ENCODE measurements at regions not wholly inside any gene's neighbourhood (a gene's known extent, or its start where the extent isn't known, plus 50 kb on each side); places are given as distances from the start of the nearest gene placed in this dataset.
A peak's percentile ranks its signal among the peaks of the same experiment; 100 is the strongest.

DNA sequence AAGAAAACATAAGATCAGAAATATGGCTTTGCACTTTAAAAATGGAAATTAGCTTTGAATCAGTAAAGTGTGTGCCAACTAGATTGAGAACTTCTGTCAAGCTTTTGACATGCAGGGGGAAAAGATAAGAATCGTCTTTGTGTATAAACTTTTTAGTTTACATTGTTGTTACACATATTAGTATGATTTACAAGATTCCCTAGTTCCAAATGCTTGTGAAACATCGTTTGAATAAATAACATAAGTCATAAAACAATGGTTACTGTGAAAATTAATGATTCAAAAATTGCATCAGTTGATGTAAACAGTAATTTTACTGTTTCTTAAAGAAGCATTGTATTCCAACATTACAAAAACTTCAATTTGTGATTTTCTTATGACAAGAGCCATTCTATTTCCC, 207.6 kb upstream of the MTPN start:
- in situ Hi-C loops (cut with MboI): no loop called here
- Histone ChIP-seq H3K9ac (no peak overlapping the region), H3K79me2 (ENCODE audit: insufficient read depth) (no peaks in the 10 kb centered on the region), H4K20me1 (ENCODE audit: insufficient read depth) (no peaks in the 10 kb centered on the region), H3K4me2 (ENCODE audit: unreplicated experiment) (no peak overlapping the region), H2AFZ (no peak overlapping the region), H3K27ac (no peak overlapping the region), H3K9me3 (ENCODE audit: low read depth) (no peaks in the 10 kb centered on the region), H3K4me3 (no peak overlapping the region), H3K36me3 (ENCODE audit: low read depth) (no peaks in the 10 kb centered on the region), H3K9me2 (ENCODE audit: insufficient read depth) (no peaks in the 10 kb centered on the region), H3F3A (ENCODE audit: insufficient read depth) (no peaks in the 10 kb centered on the region), H3K27me3 (replicated peaks; ENCODE audit: insufficient read depth) (no peaks in the 10 kb centered on the region), H3K4me1 (ENCODE audit: insufficient read depth) (no peaks in the 10 kb centered on the region)
- TF ChIP-seq EZH2phosphoT487 (IDR thresholded peaks at IDR 0.05; ENCODE audit: insufficient read depth, low read depth) (no peak), EZH2 (IDR thresholded peaks at IDR 0.05; ENCODE audit: insufficient read depth, poor library complexity, severe bottlenecking) (no peak)
- DNase-seq: no peak
- WGBS, 2 experiments (ENCODE audit: low coverage in 1 of 2, low lambda C conversion rate in 2 of 2, missing lambda C conversion rate in 2 of 2): 7 to 12% methylated on average over 2 of the region's 2 CpGs

DNA sequence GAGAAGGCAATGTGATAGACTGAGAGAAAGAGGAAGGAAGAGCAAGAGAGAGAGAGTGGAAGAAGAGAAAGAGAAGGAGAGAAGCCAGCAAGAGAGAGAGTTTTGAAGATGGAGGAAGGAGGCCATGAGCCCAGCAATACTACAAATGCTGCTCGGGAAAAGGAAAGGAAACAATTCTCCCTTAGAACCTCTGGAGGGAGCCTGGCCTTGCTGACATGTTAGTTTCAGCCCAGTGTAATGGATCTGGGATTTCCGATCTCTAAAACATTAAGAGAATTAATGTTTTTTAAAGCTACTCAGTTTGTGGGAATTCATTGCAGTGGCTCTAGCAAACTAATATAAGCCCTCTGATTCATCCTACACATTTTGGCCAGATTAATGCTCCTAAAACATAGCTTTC, 206.8 kb upstream of the MTPN start:
- TF ChIP-seq EZH2 (IDR thresholded peaks at IDR 0.05; ENCODE audit: insufficient read depth, poor library complexity, severe bottlenecking) (no peak), EZH2phosphoT487 (IDR thresholded peaks at IDR 0.05; ENCODE audit: insufficient read depth, low read depth) (no peak)
- Histone ChIP-seq H3K9me2 (ENCODE audit: insufficient read depth) (no peaks in the 10 kb centered on the region), H2AFZ (no peak overlapping the region), H3K4me3 (no peak overlapping the region), H3K4me2 (ENCODE audit: unreplicated experiment) (no peak overlapping the region), H3K9me3 (ENCODE audit: low read depth) (no peaks in the 10 kb centered on the region), H3K36me3 (ENCODE audit: low read depth) (no peaks in the 10 kb centered on the region), H3K27ac (no peak overlapping the region), H3F3A (ENCODE audit: insufficient read depth) (no peaks in the 10 kb centered on the region), H3K9ac (no peak overlapping the region), H3K27me3 (replicated peaks; ENCODE audit: insufficient read depth) (no peaks in the 10 kb centered on the region), H3K79me2 (ENCODE audit: insufficient read depth) (no peaks in the 10 kb centered on the region), H4K20me1 (ENCODE audit: insufficient read depth) (no peaks in the 10 kb centered on the region), H3K4me1 (ENCODE audit: insufficient read depth) (no peaks in the 10 kb centered on the region)
- in situ Hi-C loops (cut with MboI): no loop called here
- whole genome bisulfite sequencing, 2 experiments (ENCODE audit: low coverage in 1 of 2, low lambda C conversion rate in 2 of 2, missing lambda C conversion rate in 2 of 2): 32 to 42% methylated on average over 2 of the region's 2 CpGs
- peak; percentile 13 for DNase-seq

DNA sequence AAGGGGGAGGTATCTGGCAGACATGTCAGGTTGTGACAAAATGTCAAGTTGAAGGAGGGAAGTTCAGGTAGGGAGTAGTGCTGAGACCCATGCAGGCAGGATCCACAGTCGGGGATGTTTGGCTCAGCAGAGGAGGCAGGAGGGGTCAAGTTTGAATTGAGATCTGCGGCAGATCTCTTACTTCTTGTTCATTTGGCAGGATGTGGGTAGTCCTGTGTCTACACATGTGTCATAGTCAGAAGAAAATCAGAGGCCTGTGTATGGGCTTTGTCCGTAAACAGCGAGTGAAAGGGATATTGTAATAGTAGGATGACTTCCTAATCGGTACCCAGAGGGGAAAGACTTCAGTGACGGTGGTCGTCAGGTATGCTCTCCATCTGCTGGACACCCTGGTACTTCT, 203.8 kb upstream of the MTPN start:
- TF ChIP-seq EZH2 (IDR thresholded peaks at IDR 0.05; ENCODE audit: insufficient read depth, poor library complexity, severe bottlenecking) (no peak), EZH2phosphoT487 (IDR thresholded peaks at IDR 0.05; ENCODE audit: insufficient read depth, low read depth) (no peak)
- 23 to 31% methylated on average over 7 of the region's 7 CpGs for WGBS, 2 experiments (ENCODE audit: low coverage in 1 of 2, low lambda C conversion rate in 2 of 2, missing lambda C conversion rate in 2 of 2)
- H3K9me3 ChIP-seq (ENCODE audit: low read depth): no peaks in the 10 kb centered on the region
- H3K4me2 ChIP-seq (ENCODE audit: unreplicated experiment): no peak overlapping the region
- no peaks in the 10 kb centered on the region for H3K79me2 ChIP-seq (ENCODE audit: insufficient read depth)
- H4K20me1 ChIP-seq (ENCODE audit: insufficient read depth): no peaks in the 10 kb centered on the region
- H3K9me2 ChIP-seq (ENCODE audit: insufficient read depth): no peaks in the 10 kb centered on the region
- no peak overlapping the region for H3K9ac ChIP-seq
- H3K27ac ChIP-seq: no peak overlapping the region
- DNase-seq: no peak
- H3K27me3 ChIP-seq (replicated peaks; ENCODE audit: insufficient read depth): no peaks in the 10 kb centered on the region
- no peak overlapping the region for H3K4me3 ChIP-seq
- no peaks in the 10 kb centered on the region for H3K4me1 ChIP-seq (ENCODE audit: insufficient read depth)
- no peak overlapping the region for H2AFZ ChIP-seq
- no peaks in the 10 kb centered on the region for H3K36me3 ChIP-seq (ENCODE audit: low read depth)
- in situ Hi-C loops (cut with MboI): no loop called here
- H3F3A ChIP-seq (ENCODE audit: insufficient read depth): no peaks in the 10 kb centered on the region

DNA sequence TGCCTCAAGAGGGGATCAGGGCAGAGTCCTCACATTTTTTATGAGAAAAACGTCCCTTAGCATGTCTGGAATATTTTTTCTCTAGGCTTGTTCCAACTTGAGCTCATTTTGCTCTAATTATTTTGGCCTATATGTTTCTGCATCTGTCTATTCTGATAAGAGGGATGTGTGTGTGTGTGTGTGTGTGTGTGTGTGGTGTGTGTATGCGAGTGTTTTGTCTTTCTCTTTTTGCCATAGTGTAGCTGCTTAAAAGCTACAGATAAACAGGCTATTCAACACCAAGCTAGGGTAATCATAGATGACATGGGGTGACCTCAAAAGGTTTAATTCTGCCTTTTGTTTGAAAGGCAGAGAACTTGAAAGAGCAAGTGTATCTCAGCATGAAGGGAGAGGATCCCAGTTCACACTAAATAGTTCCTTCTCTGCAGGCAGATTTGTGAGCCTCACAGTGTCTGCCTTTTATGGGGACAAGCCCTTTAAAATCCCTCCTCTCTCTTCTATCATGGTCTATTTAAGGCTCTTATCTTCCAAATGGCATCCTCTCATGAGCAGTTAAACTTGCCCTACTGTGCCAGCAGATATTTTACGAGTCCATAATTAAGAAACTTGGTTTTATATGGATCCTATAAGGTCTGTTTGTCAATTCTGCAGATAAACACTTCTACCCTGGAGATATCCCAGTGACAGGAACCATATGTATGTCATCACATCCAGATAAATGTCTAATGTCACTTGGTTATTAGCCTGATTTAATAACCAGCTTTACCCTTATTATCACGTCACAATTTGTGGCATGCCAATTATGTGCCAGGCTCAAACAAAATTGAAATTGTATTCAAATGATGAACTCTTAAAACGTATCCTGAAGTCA, 202.9 kb upstream of the MTPN start:
- Histone ChIP-seq H3K4me3 (no peak overlapping the region), H3K79me2 (ENCODE audit: insufficient read depth) (no peaks in the 10 kb centered on the region), H4K20me1 (ENCODE audit: insufficient read depth) (no peaks in the 10 kb centered on the region), H3K27ac (no peak overlapping the region), H3K9ac (no peak overlapping the region), H3K4me2 (ENCODE audit: unreplicated experiment) (no peak overlapping the region), H3K36me3 (ENCODE audit: low read depth) (no peaks in the 10 kb centered on the region), H3K27me3 (replicated peaks; ENCODE audit: insufficient read depth) (no peaks in the 10 kb centered on the region), H3F3A (ENCODE audit: insufficient read depth) (no peaks in the 10 kb centered on the region), H3K9me3 (ENCODE audit: low read depth) (no peaks in the 10 kb centered on the region), H2AFZ (no peak overlapping the region), H3K9me2 (ENCODE audit: insufficient read depth) (no peaks in the 10 kb centered on the region), H3K4me1 (ENCODE audit: insufficient read depth) (no peaks in the 10 kb centered on the region)
- DNase-seq: no peak
- no peak for TF ChIP-seq EZH2phosphoT487 (IDR thresholded peaks at IDR 0.05; ENCODE audit: insufficient read depth, low read depth)
- TF ChIP-seq EZH2 (IDR thresholded peaks at IDR 0.05; ENCODE audit: insufficient read depth, poor library complexity, severe bottlenecking): no peak
- in situ Hi-C loops (cut with MboI): no loop called here
- 3 to 5% methylated on average over 5 of the region's 5 CpGs for WGBS, 2 experiments (ENCODE audit: low coverage in 1 of 2, low lambda C conversion rate in 2 of 2, missing lambda C conversion rate in 2 of 2)

Measured in GM23248 (cell line).